ENCODE measurements at regions not wholly inside any gene's neighbourhood (a gene's known extent, or its start where the extent isn't known, plus 50 kb on each side); places are given as distances from the start of the nearest gene placed in this dataset.

GRCh38 chr1:29772584-29773100 lies 536.3 kb downstream of the PTPRU start:
- Histone ChIP-seq H3K27ac (ENCODE audit: low read depth, low read length) (no peak overlapping the region), H3F3A (ENCODE audit: control insufficient read depth, insufficient read depth) (no peaks in the 10 kb centered on the region), H3K27me3 (ENCODE audit: control insufficient read depth, low read length) (no peaks in the 10 kb centered on the region), H3K79me2 (ENCODE audit: control insufficient read depth, low read length) (no peaks in the 10 kb centered on the region), H3K9me2 (replicated peaks; ENCODE audit: control insufficient read depth, low read length) (no peaks in the 10 kb centered on the region), H3K4me2 (ENCODE audit: low read length) (no peak overlapping the region), H3K36me3 (ENCODE audit: control insufficient read depth, low read length) (no peaks in the 10 kb centered on the region), H3K4me3 (ENCODE audit: low read length) (no peak overlapping the region), H4K20me1 (ENCODE audit: control insufficient read depth, insufficient read depth, low read depth, low read length) (no peaks in the 10 kb centered on the region), H3K4me1 (ENCODE audit: control insufficient read depth, low read length) (no peaks in the 10 kb centered on the region), H3K9me3 (ENCODE audit: control insufficient read depth, insufficient read depth, low read length) (no peaks in the 10 kb centered on the region)
- TF ChIP-seq EZH2phosphoT487 (IDR thresholded peaks at IDR 0.05; ENCODE audit: borderline replicate concordance, low read length) (no peak), CTCF (IDR thresholded peaks at IDR 0.05; ENCODE audit: low read depth, low read length, poor library complexity, severe bottlenecking) (no peak)

- no peak overlapping the region for H3K4me2 ChIP-seq (ENCODE audit: low read length)
- H3K36me3 ChIP-seq (ENCODE audit: control insufficient read depth, low read length) = no peaks in the 10 kb centered on the region
- H4K20me1 ChIP-seq (ENCODE audit: control insufficient read depth, insufficient read depth, low read depth, low read length) = no peaks in the 10 kb centered on the region
- H3K9me3 ChIP-seq (ENCODE audit: control insufficient read depth, insufficient read depth, low read length) = no peaks in the 10 kb centered on the region
- no peaks in the 10 kb centered on the region for H3K79me2 ChIP-seq (ENCODE audit: control insufficient read depth, low read length)
- no peaks in the 10 kb centered on the region for H3K4me1 ChIP-seq (ENCODE audit: control insufficient read depth, low read length)
- no peaks in the 10 kb centered on the region for H3K27me3 ChIP-seq (ENCODE audit: control insufficient read depth, low read length)
- H3K4me3 ChIP-seq (ENCODE audit: low read length) = no peak overlapping the region
- H3F3A ChIP-seq (ENCODE audit: control insufficient read depth, insufficient read depth) = no peaks in the 10 kb centered on the region
- TF ChIP-seq CTCF (IDR thresholded peaks at IDR 0.05; ENCODE audit: low read depth, low read length, poor library complexity, severe bottlenecking) = no peak
- no peak for TF ChIP-seq EZH2phosphoT487 (IDR thresholded peaks at IDR 0.05; ENCODE audit: borderline replicate concordance, low read length)
- no peak overlapping the region for H3K27ac ChIP-seq (ENCODE audit: low read depth, low read length)
- H3K9me2 ChIP-seq (replicated peaks; ENCODE audit: control insufficient read depth, low read length) = no peaks in the 10 kb centered on the region
These were observed 531.6 kb downstream of the PTPRU start for GRCh38 chr1:29767769-29768425.

DNA sequence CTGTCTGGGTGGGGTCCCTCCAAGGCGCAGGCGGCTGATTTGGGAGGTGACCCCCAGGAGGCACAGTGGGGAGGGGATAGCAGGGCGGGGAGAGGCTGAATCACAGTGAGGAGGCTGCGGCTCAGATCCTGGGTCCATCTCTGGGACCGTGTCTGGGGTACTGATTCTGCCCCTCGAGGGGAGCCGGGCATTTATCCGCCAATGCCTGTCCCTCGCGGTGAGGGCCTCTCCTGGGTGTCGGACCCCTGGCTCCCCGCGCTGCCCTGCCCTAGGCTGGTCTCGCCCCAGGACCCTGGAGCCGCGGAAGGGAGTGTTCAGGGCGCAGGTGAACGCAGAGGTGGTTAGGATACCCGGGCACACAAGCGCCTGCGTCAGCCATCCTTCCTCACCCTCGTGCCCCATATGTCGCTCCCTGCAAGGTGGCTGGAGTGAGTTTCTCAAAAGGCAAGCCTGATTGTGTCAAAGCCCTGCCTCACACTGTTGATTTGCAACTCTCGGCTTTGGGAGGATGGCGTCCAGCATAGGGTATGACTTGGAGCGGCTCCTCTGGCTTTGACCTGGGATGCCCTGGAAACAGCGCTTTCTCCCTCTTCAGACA lies 530.9 kb downstream of the PTPRU start:
- Histone ChIP-seq H3K27me3 (ENCODE audit: control insufficient read depth, low read length) (no peaks in the 10 kb centered on the region), H3K79me2 (ENCODE audit: control insufficient read depth, low read length) (no peaks in the 10 kb centered on the region), H4K20me1 (ENCODE audit: control insufficient read depth, insufficient read depth, low read depth, low read length) (no peaks in the 10 kb centered on the region), H3K4me1 (ENCODE audit: control insufficient read depth, low read length) (no peaks in the 10 kb centered on the region), H3K9me3 (ENCODE audit: control insufficient read depth, insufficient read depth, low read length) (no peaks in the 10 kb centered on the region), H3K9me2 (replicated peaks; ENCODE audit: control insufficient read depth, low read length) (no peaks in the 10 kb centered on the region), H3K36me3 (ENCODE audit: control insufficient read depth, low read length) (no peaks in the 10 kb centered on the region), H3F3A (ENCODE audit: control insufficient read depth, insufficient read depth) (no peaks in the 10 kb centered on the region), H3K27ac (ENCODE audit: low read depth, low read length) (no peak overlapping the region), H3K4me2 (ENCODE audit: low read length) (no peak overlapping the region), H3K4me3 (ENCODE audit: low read length) (no peak overlapping the region)
- no peak for TF ChIP-seq EZH2phosphoT487 (IDR thresholded peaks at IDR 0.05; ENCODE audit: borderline replicate concordance, low read length)
- TF ChIP-seq CTCF (IDR thresholded peaks at IDR 0.05; ENCODE audit: low read depth, low read length, poor library complexity, severe bottlenecking) = no peak
